SK-N-MC (cell line): ENCODE measurements at regions not wholly inside any gene's neighbourhood (a gene's known extent, or its start where the extent isn't known, plus 50 kb on each side); places are given as distances from the start of the nearest gene placed in this dataset.

Source experiments
- DNase-seq: peaks from one replicate; pipeline ENCODE4 v3.0.0-alpha.2; 2011; ENCODE audit warnings: low read depth, low spot score
- H3K27ac ChIP-seq: fragments of 200-600 bp; sonication (generic); 2 replicates; pipeline ENCODE4 v1.5.1; 2016; ENCODE audit warnings: mixed run types
- H3K36me3 ChIP-seq: fragments of 200-600 bp; sonication (generic); 2 replicates; pipeline ENCODE4 v1.6.1; 2017; ENCODE audit warnings: antibody characterized with exemption, low read length, mixed read lengths; ENCODE audit not compliant: insufficient read depth
- H3K4me3 ChIP-seq: fragments of 200-600 bp; sonication (generic); 2 replicates; pipeline ENCODE4 v1.5.1; 2016
- H3K9ac ChIP-seq: fragments of 200-600 bp; sonication (generic); 2 replicates; pipeline ENCODE4 v1.8.0; 2017; ENCODE audit warnings: mixed run types, mixed read lengths; ENCODE audit not compliant: insufficient read length
- H3K9me3 ChIP-seq: fragments of 200-600 bp; sonication (generic); 2 replicates; pipeline ENCODE4 v1.6.1; 2017; ENCODE audit warnings: low read depth, mild to moderate bottlenecking, antibody characterized with exemption, low read length, moderate library complexity, mixed read lengths
- EZH2 ChIP-seq: fragments of 200-600 bp; sonication (generic); IDR thresholded peaks from one replicate; pipeline ENCODE4 v1.6.1; 2017; ENCODE audit warnings: antibody characterized with exemption
- FOXP2 ChIP-seq: optimal IDR thresholded peaks from 2 replicates; pipeline ENCODE3; 2011; ENCODE audit warnings: mild to moderate bottlenecking, moderate library complexity; ENCODE audit not compliant: insufficient read depth; ENCODE audit errors: extremely low read length, control extremely low read depth
- POLR2AphosphoS5 ChIP-seq: IDR thresholded peaks from 2 replicates; pipeline ENCODE4 v1.6.1; 2012; ENCODE audit warnings: mild to moderate bottlenecking, low read depth, low read length, borderline replicate concordance

GRCh38 chr9:103981912-103982311 lies 112.2 kb upstream of the SMC2 start:
- H3K9ac ChIP-seq = no peak overlapping the region
- no peak overlapping the region for H3K4me3 ChIP-seq
- no peak overlapping the region for H3K27ac ChIP-seq
- TF ChIP-seq POLR2AphosphoS5 = no peak
- no peak for TF ChIP-seq EZH2
- TF ChIP-seq FOXP2 = no peak
- no peaks in the 10 kb centered on the region for H3K9me3 ChIP-seq
- no peak for DNase-seq
- no peaks in the 10 kb centered on the region for H3K36me3 ChIP-seq

DNA sequence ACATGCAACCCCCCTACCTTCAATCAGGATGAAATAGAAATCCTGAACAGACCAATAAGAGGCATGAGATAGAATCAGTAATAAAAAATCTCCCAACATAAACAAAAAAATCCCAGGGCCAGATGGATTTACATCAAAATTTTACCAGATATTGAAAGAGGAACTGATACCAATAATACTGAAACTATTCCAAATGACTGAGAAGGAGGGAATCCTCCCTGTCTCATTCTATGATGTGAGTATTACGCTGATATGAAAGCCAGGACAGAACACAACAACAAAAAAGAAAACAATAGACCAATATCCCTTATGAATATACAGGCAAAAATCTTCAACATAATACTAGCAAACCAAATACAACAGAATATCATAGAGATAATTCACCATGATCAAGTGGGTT lies 109.0 kb upstream of the SMC2 start:
- H3K9me3 ChIP-seq = no peaks in the 10 kb centered on the region
- no peak for TF ChIP-seq EZH2
- TF ChIP-seq POLR2AphosphoS5 = no peak
- TF ChIP-seq FOXP2 = no peak

DNA sequence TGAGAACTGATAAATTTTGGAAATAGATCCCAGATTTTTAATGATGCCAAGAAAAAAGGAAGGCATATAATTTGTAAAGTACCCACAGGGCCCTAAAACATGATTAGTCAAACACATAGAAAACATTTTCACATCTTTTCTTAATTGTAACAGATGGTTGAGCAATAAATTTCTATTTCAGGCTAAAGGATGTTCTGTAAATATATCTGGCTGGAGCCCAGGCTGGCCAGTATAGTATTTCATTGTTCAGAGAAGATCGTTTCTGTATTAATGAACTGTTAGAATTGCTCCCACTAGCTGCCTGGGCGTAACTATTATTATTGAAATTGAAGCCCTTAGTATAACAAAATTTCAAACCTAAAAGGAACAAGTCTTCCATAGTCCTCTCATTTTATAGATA lies 105.3 kb upstream of the SMC2 start:
- Histone ChIP-seq H3K27ac (no peak overlapping the region), H3K9ac (no peak overlapping the region), H3K36me3 (no peaks in the 10 kb centered on the region), H3K4me3 (no peak overlapping the region), H3K9me3 (no peaks in the 10 kb centered on the region)
- TF ChIP-seq EZH2 = no peak
- no peak for TF ChIP-seq FOXP2
- TF ChIP-seq POLR2AphosphoS5 = no peak
- DNase-seq = no peak

More for the DNA sequence above, 109.0 kb upstream of the SMC2 start:
- DNase-seq = no peak
- no peak overlapping the region for H3K9ac ChIP-seq
- H3K4me3 ChIP-seq = no peak overlapping the region
- H3K27ac ChIP-seq = no peak overlapping the region
- H3K36me3 ChIP-seq = no peaks in the 10 kb centered on the region

GRCh38 chr9:103990311-103990710 lies 103.8 kb upstream of the SMC2 start:
- TF ChIP-seq FOXP2 (no peak), POLR2AphosphoS5 (no peak), EZH2 (no peak)
- Histone ChIP-seq H3K27ac (no peak overlapping the region), H3K4me3 (no peak overlapping the region), H3K9me3 (no peaks in the 10 kb centered on the region), H3K36me3 (no peaks in the 10 kb centered on the region), H3K9ac (no peak overlapping the region)
- DNase-seq = no peak

- no peak overlapping the region for H3K4me3 ChIP-seq
- H3K36me3 ChIP-seq = no peaks in the 10 kb centered on the region
- H3K9me3 ChIP-seq = no peaks in the 10 kb centered on the region
- H3K27ac ChIP-seq = no peak overlapping the region
- TF ChIP-seq EZH2 (no peak), POLR2AphosphoS5 (no peak), FOXP2 (no peak)
- no peak overlapping the region for H3K9ac ChIP-seq
- no peak for DNase-seq
Observed at GRCh38 chr9:103991001-103991400, 103.1 kb upstream of the SMC2 start.

DNA sequence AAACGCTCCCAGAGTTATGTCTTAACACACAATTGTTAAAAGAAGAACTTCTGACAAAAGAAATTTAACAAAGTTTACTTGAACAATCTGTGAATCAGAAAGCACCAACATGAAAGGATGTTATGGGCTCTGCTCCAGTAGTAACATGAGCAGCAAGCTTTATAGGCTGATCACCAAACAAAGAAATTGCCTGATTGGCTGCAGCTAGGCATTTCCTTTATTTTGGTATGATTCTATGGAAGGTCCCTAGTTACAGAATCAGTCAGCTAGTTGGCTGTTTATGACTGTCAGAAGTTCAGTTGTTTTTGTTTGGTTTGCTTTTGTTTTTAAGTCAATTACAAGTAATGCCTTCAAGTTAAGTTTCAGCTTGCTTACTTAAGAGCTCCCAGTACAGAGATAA lies 102.4 kb upstream of the SMC2 start:
- TF ChIP-seq POLR2AphosphoS5 (no peak), EZH2 (no peak), FOXP2 (no peak)
- Histone ChIP-seq H3K27ac (no peak overlapping the region), H3K9me3 (no peaks in the 10 kb centered on the region), H3K9ac (no peak overlapping the region), H3K4me3 (no peak overlapping the region), H3K36me3 (no peaks in the 10 kb centered on the region)
- no peak for DNase-seq

DNA sequence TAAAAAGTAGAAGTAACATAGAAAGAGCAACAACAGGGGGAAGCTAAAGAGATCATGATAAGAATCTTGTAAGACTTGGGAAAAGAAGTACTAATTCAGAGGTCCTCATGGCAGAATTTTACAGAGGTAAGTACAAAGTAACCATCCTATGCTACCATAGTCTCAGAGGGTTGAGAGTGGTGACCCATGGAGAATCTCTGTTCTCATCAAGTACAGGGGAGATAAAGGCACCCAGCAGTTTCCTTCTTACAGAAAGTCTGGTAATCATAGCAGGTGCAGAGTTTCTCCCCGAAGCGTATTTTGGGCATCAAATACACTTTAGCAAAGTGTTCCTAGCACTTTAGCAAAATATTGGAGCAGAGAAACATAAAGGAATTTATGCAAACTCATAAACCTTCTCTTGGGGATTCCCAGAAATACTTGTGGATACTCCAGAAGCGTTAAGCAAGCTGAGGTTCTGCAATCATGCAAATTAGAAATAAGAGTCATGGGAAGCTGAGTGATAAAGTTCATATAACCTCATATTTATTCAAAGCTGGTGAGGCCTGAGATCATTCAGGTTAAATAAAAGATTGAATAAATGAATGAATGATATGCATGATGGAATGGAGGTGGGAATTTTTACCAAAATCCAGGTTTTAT lies 101.0 kb upstream of the SMC2 start:
- no peak for DNase-seq
- Histone ChIP-seq H3K9ac (no peak overlapping the region), H3K27ac (no peak overlapping the region), H3K36me3 (no peaks in the 10 kb centered on the region), H3K9me3 (no peaks in the 10 kb centered on the region), H3K4me3 (no peak overlapping the region)
- TF ChIP-seq FOXP2 (no peak), POLR2AphosphoS5 (no peak), EZH2 (no peak)

- no peak for DNase-seq
- Histone ChIP-seq H3K9me3 (no peaks in the 10 kb centered on the region), H3K36me3 (no peaks in the 10 kb centered on the region), H3K27ac (no peak overlapping the region), H3K9ac (no peak overlapping the region), H3K4me3 (no peak overlapping the region)
- TF ChIP-seq POLR2AphosphoS5 (no peak), EZH2 (no peak), FOXP2 (no peak)
Observed at GRCh38 chr9:103997856-103998370, 96.2 kb upstream of the SMC2 start.
